ENCODE measurements at regions not wholly inside any gene's neighbourhood (a gene's known extent, or its start where the extent isn't known, plus 50 kb on each side); places are given as distances from the start of the nearest gene placed in this dataset.

DNA sequence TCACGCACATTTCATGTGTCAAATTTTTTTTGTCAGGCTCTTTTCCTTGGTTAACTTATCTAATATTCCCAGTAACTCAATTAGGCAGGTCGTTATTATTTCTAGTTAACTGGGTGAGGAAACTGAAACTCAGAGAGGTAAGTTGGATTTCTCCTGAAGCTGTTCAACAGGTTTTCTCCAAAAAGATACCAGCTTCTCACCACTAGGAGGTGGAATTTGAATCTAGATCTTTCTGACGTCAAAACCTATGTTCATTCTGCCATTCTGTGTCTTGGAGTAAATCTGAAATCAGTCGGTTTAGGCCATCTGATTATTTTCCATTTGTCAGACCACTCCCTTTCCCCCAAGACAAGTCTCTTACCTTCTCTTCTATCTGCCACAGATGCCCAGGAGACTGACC lies 572.9 kb downstream of the ACTL7B start:
- Mint-ChIP-seq H3K27me3 (ENCODE audit: unreplicated experiment) (no peaks in the 10 kb centered on the region), H3K4me1 (ENCODE audit: low read depth, unreplicated experiment) (peaks cover 11% of the 10 kb centered on the region), H3K36me3 (ENCODE audit: insufficient read depth, unreplicated experiment) (no peaks in the 10 kb centered on the region), H3K27ac (ENCODE audit: unreplicated experiment) (no peak overlapping the region), H3K9me3 (ENCODE audit: low read depth, unreplicated experiment) (no peaks in the 10 kb centered on the region), H3K4me3 (ENCODE audit: low read depth, unreplicated experiment) (no peak overlapping the region)
- TF ChIP-seq CTCF (IDR thresholded peaks at IDR 0.05; ENCODE audit: unreplicated experiment): no peak
- CTCF ChIA-PET: no interaction called here
- intact Hi-C loops (cut with micrococcal nuclease; ENCODE audit: unreplicated experiment): loop anchor here (10.0 kb wide), 1 partner anchor 482 kb away; no protein-coding TSS in a partner anchor
- no TSS peak for BruUV-seq (replicated peaks)
- DNase-seq: no peak

GRCh38 chr9:108281696-108282095 lies 574.1 kb downstream of the ACTL7B start:
- Mint-ChIP-seq H3K36me3 (ENCODE audit: insufficient read depth, unreplicated experiment) (no peaks in the 10 kb centered on the region), H3K4me3 (ENCODE audit: low read depth, unreplicated experiment) (no peak overlapping the region), H3K27ac (ENCODE audit: unreplicated experiment) (no peak overlapping the region), H3K27me3 (ENCODE audit: unreplicated experiment) (no peaks in the 10 kb centered on the region), H3K4me1 (ENCODE audit: low read depth, unreplicated experiment) (peaks cover 11% of the 10 kb centered on the region), H3K9me3 (ENCODE audit: low read depth, unreplicated experiment) (no peaks in the 10 kb centered on the region)
- no peak for DNase-seq
- no peak for TF ChIP-seq CTCF (IDR thresholded peaks at IDR 0.05; ENCODE audit: unreplicated experiment)
- no TSS peak for BruUV-seq (replicated peaks)
- intact Hi-C loops (cut with micrococcal nuclease; ENCODE audit: unreplicated experiment): loop anchor here (10.0 kb wide), 1 partner anchor 483 kb away; no protein-coding TSS in a partner anchor
- CTCF ChIA-PET: no interaction called here

DNA sequence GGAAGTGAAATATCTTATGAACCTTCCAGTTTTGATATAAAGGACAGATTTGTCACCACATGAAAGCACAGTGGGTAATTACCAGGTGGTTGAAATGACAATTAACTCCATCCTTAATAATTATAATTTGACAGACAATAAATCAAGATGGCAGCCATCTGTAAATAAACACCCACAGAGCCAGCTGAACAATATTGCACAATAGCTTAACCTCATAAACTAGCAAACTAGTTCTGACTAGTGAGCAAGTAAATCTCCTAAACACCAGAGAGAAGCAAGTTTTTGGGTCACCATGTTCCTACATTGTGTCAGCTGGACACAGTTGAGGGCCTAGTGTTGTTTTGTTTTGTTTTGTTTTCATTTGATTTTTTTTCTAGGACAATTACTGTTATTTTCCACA lies 577.4 kb downstream of the ACTL7B start:
- CTCF ChIA-PET: no interaction called here

DNA sequence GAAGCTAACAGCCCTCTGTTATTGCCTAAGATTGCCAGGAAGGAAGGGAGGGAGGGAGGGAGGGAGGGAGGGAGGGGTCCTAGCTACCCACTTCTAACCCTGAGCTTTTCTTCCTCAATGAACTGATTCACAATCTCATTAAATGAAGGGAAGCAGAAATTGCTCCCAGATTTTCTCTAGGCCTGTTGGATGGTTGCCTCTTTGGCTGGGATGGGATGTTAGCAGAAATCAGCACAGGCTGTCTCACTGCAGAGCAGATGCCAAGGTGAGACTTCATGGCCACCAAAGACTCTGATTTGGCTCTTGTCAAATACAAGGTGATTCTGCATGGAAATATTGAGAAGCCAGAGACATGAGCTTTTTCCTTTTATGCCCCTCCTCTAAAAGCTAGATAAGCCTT lies 578.6 kb downstream of the ACTL7B start:
- H3K4me1 Mint-ChIP-seq (ENCODE audit: low read depth, unreplicated experiment): peaks cover 13% of the 10 kb centered on the region
- TF ChIP-seq CTCF (IDR thresholded peaks at IDR 0.05; ENCODE audit: unreplicated experiment): no peak
- no peaks in the 10 kb centered on the region for H3K27me3 Mint-ChIP-seq (ENCODE audit: unreplicated experiment)
- H3K9me3 Mint-ChIP-seq (ENCODE audit: low read depth, unreplicated experiment): no peaks in the 10 kb centered on the region
- H3K4me3 Mint-ChIP-seq (ENCODE audit: low read depth, unreplicated experiment): no peak overlapping the region
- H3K36me3 Mint-ChIP-seq (ENCODE audit: insufficient read depth, unreplicated experiment): peaks cover 3% of the 10 kb centered on the region
- BruUV-seq (replicated peaks): no TSS peak
- intact Hi-C loops (cut with micrococcal nuclease; ENCODE audit: unreplicated experiment): no loop called here
- DNase-seq: no peak
- CTCF ChIA-PET: no interaction called here
- no peak overlapping the region for H3K27ac Mint-ChIP-seq (ENCODE audit: unreplicated experiment)

More for the DNA sequence above, 577.4 kb downstream of the ACTL7B start:
- BruUV-seq (replicated peaks): no TSS peak
- Mint-ChIP-seq H3K4me3 (ENCODE audit: low read depth, unreplicated experiment) (no peak overlapping the region), H3K9me3 (ENCODE audit: low read depth, unreplicated experiment) (no peaks in the 10 kb centered on the region), H3K27me3 (ENCODE audit: unreplicated experiment) (no peaks in the 10 kb centered on the region), H3K36me3 (ENCODE audit: insufficient read depth, unreplicated experiment) (no peaks in the 10 kb centered on the region), H3K4me1 (ENCODE audit: low read depth, unreplicated experiment) (peaks cover 11% of the 10 kb centered on the region), H3K27ac (ENCODE audit: unreplicated experiment) (no peak overlapping the region)
- TF ChIP-seq CTCF (IDR thresholded peaks at IDR 0.05; ENCODE audit: unreplicated experiment): no peak
- intact Hi-C loops (cut with micrococcal nuclease; ENCODE audit: unreplicated experiment): no loop called here
- no peak for DNase-seq
